ENCODE measurements at regions not wholly inside any gene's neighbourhood (a gene's known extent, or its start where the extent isn't known, plus 50 kb on each side); places are given as distances from the start of the nearest gene placed in this dataset.

DNA sequence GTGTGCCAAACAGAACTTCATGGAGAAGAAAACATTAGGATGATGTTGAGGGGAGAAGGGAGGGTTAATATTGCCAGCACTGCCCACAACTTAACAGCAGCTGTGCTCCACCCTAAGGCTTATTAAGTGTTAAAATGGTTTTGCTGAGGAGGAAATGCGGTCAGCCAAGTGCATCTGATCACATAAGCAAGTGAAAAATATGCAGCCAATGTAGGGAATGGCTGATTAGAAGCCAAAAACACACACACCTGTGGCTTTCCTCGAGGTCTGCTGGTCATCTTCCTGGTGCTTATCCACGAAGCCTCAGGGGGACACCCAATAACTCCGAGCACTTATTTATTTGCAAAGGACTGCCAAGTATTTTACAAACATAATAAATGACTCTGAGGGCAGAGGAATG lies 66.3 kb upstream of the GPR45 start:
- in situ Hi-C loops (cut with HindIII; ENCODE audit: low sequenced_read_pairs) = no loop called here
- no peak for DNase-seq (ENCODE audit: low read depth, low spot score)
- H3K4me3 ChIP-seq (ENCODE audit: low read depth, low read length) = no peak overlapping the region
- TF ChIP-seq, protein P1, sequence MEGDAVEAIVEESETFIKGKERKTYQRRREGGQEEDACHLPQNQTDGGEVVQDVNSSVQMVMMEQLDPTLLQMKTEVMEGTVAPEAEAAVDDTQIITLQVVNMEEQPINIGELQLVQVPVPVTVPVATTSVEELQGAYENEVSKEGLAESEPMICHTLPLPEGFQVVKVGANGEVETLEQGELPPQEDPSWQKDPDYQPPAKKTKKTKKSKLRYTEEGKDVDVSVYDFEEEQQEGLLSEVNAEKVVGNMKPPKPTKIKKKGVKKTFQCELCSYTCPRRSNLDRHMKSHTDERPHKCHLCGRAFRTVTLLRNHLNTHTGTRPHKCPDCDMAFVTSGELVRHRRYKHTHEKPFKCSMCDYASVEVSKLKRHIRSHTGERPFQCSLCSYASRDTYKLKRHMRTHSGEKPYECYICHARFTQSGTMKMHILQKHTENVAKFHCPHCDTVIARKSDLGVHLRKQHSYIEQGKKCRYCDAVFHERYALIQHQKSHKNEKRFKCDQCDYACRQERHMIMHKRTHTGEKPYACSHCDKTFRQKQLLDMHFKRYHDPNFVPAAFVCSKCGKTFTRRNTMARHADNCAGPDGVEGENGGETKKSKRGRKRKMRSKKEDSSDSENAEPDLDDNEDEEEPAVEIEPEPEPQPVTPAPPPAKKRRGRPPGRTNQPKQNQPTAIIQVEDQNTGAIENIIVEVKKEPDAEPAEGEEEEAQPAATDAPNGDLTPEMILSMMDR (IDR thresholded peaks at IDR 0.05; ENCODE audit: low read depth, low read length) = no peak

DNA sequence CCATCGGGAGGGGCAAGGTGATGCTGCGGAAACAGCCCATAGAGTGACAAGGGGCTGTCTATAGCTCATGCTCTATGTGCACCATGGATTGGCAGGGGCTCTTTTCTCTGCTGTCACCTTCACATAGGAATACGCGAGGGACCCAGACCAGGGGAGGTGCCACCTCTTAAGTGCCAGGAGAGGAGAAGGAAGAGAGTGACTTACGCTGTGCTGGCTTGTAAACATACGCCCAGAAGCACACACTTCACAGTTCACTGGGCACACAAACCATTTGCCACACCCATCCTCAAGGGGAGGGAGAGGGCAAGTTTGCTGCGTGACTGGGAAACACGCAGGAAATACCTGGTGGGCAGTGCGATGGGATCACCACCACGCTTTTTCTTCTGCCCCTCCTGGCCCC lies 65.1 kb upstream of the GPR45 start:
- in situ Hi-C loops (cut with HindIII; ENCODE audit: low sequenced_read_pairs) = no loop called here
- TF ChIP-seq, protein P1 (IDR thresholded peaks at IDR 0.05; ENCODE audit: low read depth, low read length) = no peak
- DNase-seq (ENCODE audit: low read depth, low spot score) = no peak
- H3K4me3 ChIP-seq (ENCODE audit: low read depth, low read length) = no peak overlapping the region

DNA sequence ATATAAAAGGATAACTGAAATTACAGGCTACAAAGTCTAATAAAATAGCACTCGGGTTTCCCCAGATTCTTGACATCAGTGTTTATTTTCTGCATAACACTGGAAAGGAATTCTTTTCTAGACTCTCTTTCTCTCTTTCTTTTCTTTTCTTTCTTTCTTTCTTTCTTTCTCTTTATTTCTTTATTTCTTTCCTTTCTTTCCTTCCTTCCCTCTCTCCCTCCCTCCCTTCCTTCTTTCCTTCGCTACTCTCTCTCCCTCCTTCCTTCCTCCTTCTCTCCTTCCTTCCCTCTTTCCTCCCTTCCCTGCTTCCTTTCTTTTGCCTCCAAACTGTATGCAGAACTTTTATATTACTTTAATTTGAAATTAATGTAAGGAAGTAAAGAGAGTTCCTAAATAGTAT lies 64.5 kb upstream of the GPR45 start:
- TF ChIP-seq, protein P1 (IDR thresholded peaks at IDR 0.05; ENCODE audit: low read depth, low read length) = no peak
- in situ Hi-C loops (cut with HindIII; ENCODE audit: low sequenced_read_pairs) = no loop called here
- no peak overlapping the region for H3K4me3 ChIP-seq (ENCODE audit: low read depth, low read length)
- no peak for DNase-seq (ENCODE audit: low read depth, low spot score)

DNA sequence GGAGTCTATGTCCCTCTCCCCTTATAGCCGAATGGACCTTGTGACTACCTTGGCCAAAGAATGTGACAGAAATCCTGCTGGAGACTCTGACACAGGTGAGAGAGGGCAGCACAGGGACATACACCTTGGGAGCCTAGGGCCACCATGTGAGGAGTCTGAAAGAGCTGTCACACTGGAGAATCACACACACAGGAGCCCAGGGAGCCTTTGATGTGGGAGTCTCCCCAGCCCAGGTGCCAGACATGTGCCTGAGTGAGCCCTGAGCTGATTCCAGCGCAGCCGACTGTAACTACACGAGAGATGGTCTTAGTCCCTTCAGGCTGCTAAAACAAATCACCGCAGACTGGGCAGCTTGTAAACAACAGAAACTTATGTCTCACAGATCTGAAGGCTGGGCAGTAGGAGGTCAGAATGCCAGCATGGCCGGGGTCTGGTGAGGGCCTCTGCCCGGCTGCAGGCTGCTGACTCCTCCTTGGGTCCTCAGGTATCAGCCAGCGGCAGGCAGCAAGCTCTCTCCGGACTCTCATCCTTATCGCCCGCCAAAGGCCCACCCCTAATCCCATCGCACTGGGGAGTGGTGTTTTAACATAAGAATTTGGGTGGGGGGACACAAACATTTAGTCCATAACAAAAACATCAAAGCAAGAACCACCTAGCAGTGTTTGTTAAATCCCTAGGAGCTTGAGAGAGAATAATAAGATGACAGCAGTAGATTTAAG lies 63.8 kb upstream of the GPR45 start:
- in situ Hi-C loops (cut with HindIII; ENCODE audit: low sequenced_read_pairs) = no loop called here
- H3K4me3 ChIP-seq (ENCODE audit: low read depth, low read length) = no peak overlapping the region
- DNase-seq (ENCODE audit: low read depth, low spot score) = no peak
- TF ChIP-seq, protein P1 (IDR thresholded peaks at IDR 0.05; ENCODE audit: low read depth, low read length) = no peak

DNA sequence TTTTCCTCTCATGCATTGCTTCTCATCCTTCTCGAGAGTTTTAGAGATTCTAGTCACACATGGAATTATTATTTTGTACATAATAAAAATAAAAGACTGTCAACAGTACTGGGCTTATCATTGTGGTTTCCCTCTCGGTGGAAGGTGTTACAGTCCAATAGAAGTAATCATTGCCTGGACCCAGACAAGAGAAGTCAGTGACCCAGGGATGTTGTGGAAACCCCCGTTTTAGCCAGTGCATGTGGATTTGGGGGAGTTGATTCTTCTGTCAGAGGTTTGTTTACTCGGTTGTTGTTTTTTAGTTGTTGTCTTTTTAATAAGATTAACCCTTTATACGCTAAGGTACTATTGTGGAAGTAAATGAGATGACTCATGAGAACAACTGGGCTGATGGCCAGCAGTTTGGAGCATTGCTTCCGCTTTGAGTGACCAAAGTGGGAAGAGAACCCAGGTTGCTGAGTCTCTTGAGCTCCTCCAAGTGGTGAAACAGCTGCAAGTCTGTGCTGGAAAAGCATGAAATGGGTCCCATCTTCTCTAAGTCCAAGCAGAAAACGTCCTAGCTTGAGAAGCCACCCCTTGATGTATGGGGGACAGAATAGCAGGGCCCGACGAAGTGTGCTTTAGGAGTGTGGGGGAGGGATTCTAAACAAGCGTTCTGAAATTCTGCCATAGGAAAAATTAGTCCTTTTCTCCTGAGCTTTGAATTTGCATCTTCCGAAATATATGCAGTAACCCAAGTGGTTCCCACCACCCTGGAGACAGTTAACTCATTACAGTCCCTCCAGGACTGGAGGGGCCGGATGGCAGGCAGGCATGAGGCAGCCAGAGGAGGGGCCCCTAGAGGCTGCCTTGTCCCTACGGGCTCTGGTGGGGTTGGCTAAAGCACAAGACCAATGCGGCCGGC lies 61.8 kb upstream of the GPR45 start:
- peak; percentile 79 for DNase-seq (ENCODE audit: low read depth, low spot score)
- in situ Hi-C loops (cut with HindIII; ENCODE audit: low sequenced_read_pairs) = no loop called here
- no peak overlapping the region for H3K4me3 ChIP-seq (ENCODE audit: low read depth, low read length)
- TF ChIP-seq, protein P1 (IDR thresholded peaks at IDR 0.05; ENCODE audit: low read depth, low read length) = peak; percentile 72

DNA sequence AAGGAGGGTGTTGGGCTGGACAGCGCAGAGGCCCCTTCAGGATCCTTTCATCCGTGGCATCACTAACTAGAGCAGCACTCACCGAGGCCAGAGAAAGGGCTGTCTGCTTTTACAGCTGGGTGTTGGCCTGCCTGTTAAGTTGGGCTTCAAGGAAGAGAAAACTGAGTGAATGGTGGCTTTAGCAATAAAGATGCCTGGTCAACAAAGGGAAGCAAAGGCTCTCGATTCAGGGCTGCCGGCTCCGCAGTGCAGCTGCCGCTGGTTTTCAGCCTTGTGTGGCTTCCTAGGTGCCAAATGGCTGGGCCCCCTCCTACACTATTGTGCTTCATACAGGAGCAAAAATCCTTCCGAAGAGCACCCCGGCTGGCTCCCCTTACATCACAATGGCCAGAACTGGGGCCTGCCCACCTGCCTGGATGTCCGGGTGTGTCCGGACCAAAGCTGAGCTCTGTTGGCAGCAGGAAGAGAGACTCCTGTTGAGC lies 61.0 kb upstream of the GPR45 start:
- TF ChIP-seq, protein P1 (IDR thresholded peaks at IDR 0.05; ENCODE audit: low read depth, low read length) = no peak
- H3K4me3 ChIP-seq (ENCODE audit: low read depth, low read length) = no peak overlapping the region
- in situ Hi-C loops (cut with HindIII; ENCODE audit: low sequenced_read_pairs) = no loop called here
- DNase-seq (ENCODE audit: low read depth, low spot score) = no peak

All from astrocyte of the spinal cord (primary cell).